ENCODE measurements at regions not wholly inside any gene's neighbourhood (a gene's known extent, or its start where the extent isn't known, plus 50 kb on each side); places are given as distances from the start of the nearest gene placed in this dataset.

- no peak for TF ChIP-seq CTCF (conservative IDR thresholded peaks at IDR 0.05; ENCODE audit: low read depth, low read length)
- no peak for TF ChIP-seq EZH2 (IDR thresholded peaks at IDR 0.05; ENCODE audit: borderline replicate concordance, low read depth, low read length, poor library complexity, severe bottlenecking)
Observed at GRCh38 chr1:219495737-219496408, 117.0 kb downstream of the ZC3H11B start.
